Panc1 (cell line): ENCODE measurements at regions not wholly inside any gene's neighbourhood (a gene's known extent, or its start where the extent isn't known, plus 50 kb on each side); places are given as distances from the start of the nearest gene placed in this dataset.

Experiments
- ATAC-seq: fragments of 200-7000 bp; cut with Tn5 transposase; 2 replicates; pipeline ENCODE4 v1.9.1; 2020; ENCODE audit warnings: mild to moderate bottlenecking, moderate library complexity
- BruUV-seq: library from RNA; stranded (reverse); fragments of 400-500 nt; replicated peaks from 2 replicates; lab custom pipeline; 2021; lab: Mats Ljungman, UMichigan
- CTCF ChIA-PET: fragments of 300-600 bp; sonication (Branson Sonifier 250); formaldehyde crosslinking; loops from one replicate; lab custom pipeline; 2022; ENCODE audit warnings: antibody characterized with exemption; lab: Charles Lee
- POLR2A ChIA-PET: fragments of 300-600 bp; sonication (Branson Sonifier 250); formaldehyde crosslinking; loops from one replicate; lab custom pipeline; 2022; ENCODE audit warnings: antibody characterized with exemption; lab: Charles Lee
- DNase-seq: peaks from one replicate; pipeline ENCODE4 v3.0.0-alpha.2; 2010; ENCODE audit warnings: low read depth, low spot score
- H3K27ac ChIP-seq: 2 replicates; pipeline ENCODE4 v1.5.1; 2011; ENCODE audit warnings: mild to moderate bottlenecking, low read length, inconsistent platforms
- H3K27me3 ChIP-seq: fragments of 200-500 bp; sonication (Bioruptor generic); 2 replicates; pipeline ENCODE4 v1.6.0; 2014; ENCODE audit warnings: low read length, inconsistent platforms; ENCODE audit not compliant: control insufficient read depth, insufficient read depth
- H3K36me3 ChIP-seq: fragments of 200-500 bp; sonication (Bioruptor generic); 2 replicates; pipeline ENCODE4 v1.5.1; 2014; ENCODE audit warnings: inconsistent platforms, mild to moderate bottlenecking, low read length, moderate library complexity; ENCODE audit not compliant: control insufficient read depth, insufficient read depth
- H3K4me1 ChIP-seq: 2 replicates; pipeline ENCODE4 v1.5.1; 2011; ENCODE audit warnings: inconsistent platforms, mild to moderate bottlenecking, low read length, moderate library complexity; ENCODE audit not compliant: control insufficient read depth, insufficient read depth
- H3K4me3 ChIP-seq, 2 experiments: 2 replicates each; pipeline ENCODE4 v1.5.1; 2011 to 2012; ENCODE audit warnings: low read depth in 2 of 2, low read length in 2 of 2, mild to moderate bottlenecking in 2 of 2, inconsistent platforms in 1 of 2, moderate library complexity in 1 of 2
- H3K9me3 ChIP-seq: fragments of 200-500 bp; sonication (Bioruptor generic); 2 replicates; pipeline ENCODE4 v1.5.1; 2014; ENCODE audit warnings: low read depth, mild to moderate bottlenecking, inconsistent platforms, low read length, moderate library complexity; ENCODE audit not compliant: control insufficient read depth, insufficient read depth
- POLR2AphosphoS5 ChIP-seq: IDR thresholded peaks from 2 replicates; pipeline ENCODE4 v1.6.1; 2012; ENCODE audit warnings: mild to moderate bottlenecking, low read depth, low read length, moderate library complexity
- SIN3A ChIP-seq: IDR thresholded peaks from 2 replicates; pipeline ENCODE4 v1.6.1; 2012; ENCODE audit warnings: low read depth, mild to moderate bottlenecking, low read length, moderate library complexity, borderline replicate concordance; ENCODE audit not compliant: insufficient read depth
- TCF7L2 ChIP-seq: IDR thresholded peaks from 2 replicates; pipeline ENCODE4 v1.6.1; 2011; ENCODE audit warnings: mild to moderate bottlenecking, low read depth, low read length, inconsistent platforms
- in situ Hi-C: cut with HindIII; loops from 2 replicates; pipeline ENCODE4 v1.10.0; 2016; ENCODE audit warnings: low sequenced_read_pairs, low pct_unique_long_range_greater_than_20kb
- intact Hi-C: fragments of 100-400 bp; cut with micrococcal nuclease; formaldehyde crosslinking; loops from one replicate; pipeline ENCODE4 v1.10.0; 2022; ENCODE audit not compliant: unreplicated experiment
- TF ChIP-seq, protein P1 (sequence below): fragments of 450-650 bp; IDR thresholded peaks from 2 replicates; pipeline ENCODE4 v1.5.1; 2017; ENCODE audit warnings: mild to moderate bottlenecking
- TF ChIP-seq, protein P2 (sequence below), 2 experiments: IDR thresholded peaks; 2 replicates each; pipeline ENCODE4 v1.6.1; 2011 to 2012; ENCODE audit warnings: low read depth in 2 of 2, control low read depth in 1 of 2, low read length in 1 of 2, mild to moderate bottlenecking in 1 of 2, moderate library complexity in 1 of 2; ENCODE audit not compliant: insufficient read depth in 1 of 2

DNA sequence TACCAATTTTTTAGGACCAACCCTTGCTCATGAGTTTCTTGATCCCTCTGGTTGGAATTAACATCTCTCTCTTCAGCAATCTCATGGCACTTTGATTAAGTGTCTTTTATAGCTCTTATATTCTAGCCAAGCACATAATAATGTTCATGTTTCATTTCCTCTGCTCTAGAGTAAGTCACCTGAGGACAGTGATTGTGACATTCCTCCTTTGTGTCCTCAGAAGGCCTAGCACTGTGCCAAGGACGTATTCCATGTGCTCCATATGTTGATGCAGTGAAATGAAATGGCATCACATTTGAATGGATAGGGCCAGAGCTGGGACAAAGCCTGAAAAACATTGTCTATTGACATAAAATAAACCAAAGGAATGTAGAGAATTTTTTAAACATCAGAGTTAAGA is 322.8 kb upstream of the PRICKLE1 start:
- BruUV-seq = no TSS peak

DNA sequence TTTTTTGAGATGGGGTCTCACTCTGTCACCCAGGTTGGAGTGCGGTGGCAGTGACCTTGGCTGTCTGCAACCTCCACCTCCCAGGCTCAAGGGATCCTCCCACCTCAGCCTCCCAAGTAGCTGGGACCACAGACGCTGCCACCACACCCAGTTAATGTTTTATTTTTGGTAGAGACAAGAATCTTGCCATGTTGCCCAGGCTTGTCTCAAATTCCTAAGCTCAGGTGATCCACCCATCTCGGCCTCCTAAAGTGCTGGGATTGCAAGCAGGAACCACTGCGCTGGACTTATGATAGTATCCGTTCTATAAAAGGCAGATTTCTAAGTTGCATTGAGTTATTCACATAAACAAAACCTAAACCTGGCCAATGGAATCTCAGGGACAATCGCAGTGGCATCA is 321.1 kb upstream of the PRICKLE1 start:
- no peaks in the 10 kb centered on the region for H3K36me3 ChIP-seq
- H3K27me3 ChIP-seq = no peaks in the 10 kb centered on the region
- no peaks in the 10 kb centered on the region for H3K9me3 ChIP-seq
- in situ Hi-C loops = no loop called here
- intact Hi-C loops = no loop called here
- CTCF ChIA-PET = no interaction called here
- H3K4me3 ChIP-seq = no peak overlapping the region
- no TSS peak for BruUV-seq
- POLR2A ChIA-PET = no interaction called here
- ATAC-seq = no peak
- TF ChIP-seq, protein P1, sequence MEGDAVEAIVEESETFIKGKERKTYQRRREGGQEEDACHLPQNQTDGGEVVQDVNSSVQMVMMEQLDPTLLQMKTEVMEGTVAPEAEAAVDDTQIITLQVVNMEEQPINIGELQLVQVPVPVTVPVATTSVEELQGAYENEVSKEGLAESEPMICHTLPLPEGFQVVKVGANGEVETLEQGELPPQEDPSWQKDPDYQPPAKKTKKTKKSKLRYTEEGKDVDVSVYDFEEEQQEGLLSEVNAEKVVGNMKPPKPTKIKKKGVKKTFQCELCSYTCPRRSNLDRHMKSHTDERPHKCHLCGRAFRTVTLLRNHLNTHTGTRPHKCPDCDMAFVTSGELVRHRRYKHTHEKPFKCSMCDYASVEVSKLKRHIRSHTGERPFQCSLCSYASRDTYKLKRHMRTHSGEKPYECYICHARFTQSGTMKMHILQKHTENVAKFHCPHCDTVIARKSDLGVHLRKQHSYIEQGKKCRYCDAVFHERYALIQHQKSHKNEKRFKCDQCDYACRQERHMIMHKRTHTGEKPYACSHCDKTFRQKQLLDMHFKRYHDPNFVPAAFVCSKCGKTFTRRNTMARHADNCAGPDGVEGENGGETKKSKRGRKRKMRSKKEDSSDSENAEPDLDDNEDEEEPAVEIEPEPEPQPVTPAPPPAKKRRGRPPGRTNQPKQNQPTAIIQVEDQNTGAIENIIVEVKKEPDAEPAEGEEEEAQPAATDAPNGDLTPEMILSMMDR = no peak
- TF ChIP-seq SIN3A (no peak), POLR2AphosphoS5 (no peak), TCF7L2 (no peak)
- TF ChIP-seq, protein P2, sequence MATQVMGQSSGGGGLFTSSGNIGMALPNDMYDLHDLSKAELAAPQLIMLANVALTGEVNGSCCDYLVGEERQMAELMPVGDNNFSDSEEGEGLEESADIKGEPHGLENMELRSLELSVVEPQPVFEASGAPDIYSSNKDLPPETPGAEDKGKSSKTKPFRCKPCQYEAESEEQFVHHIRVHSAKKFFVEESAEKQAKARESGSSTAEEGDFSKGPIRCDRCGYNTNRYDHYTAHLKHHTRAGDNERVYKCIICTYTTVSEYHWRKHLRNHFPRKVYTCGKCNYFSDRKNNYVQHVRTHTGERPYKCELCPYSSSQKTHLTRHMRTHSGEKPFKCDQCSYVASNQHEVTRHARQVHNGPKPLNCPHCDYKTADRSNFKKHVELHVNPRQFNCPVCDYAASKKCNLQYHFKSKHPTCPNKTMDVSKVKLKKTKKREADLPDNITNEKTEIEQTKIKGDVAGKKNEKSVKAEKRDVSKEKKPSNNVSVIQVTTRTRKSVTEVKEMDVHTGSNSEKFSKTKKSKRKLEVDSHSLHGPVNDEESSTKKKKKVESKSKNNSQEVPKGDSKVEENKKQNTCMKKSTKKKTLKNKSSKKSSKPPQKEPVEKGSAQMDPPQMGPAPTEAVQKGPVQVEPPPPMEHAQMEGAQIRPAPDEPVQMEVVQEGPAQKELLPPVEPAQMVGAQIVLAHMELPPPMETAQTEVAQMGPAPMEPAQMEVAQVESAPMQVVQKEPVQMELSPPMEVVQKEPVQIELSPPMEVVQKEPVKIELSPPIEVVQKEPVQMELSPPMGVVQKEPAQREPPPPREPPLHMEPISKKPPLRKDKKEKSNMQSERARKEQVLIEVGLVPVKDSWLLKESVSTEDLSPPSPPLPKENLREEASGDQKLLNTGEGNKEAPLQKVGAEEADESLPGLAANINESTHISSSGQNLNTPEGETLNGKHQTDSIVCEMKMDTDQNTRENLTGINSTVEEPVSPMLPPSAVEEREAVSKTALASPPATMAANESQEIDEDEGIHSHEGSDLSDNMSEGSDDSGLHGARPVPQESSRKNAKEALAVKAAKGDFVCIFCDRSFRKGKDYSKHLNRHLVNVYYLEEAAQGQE (IDR thresholded peaks at IDR 0.05; ENCODE audit: insufficient read depth in 1 of 2, low read depth in 2 of 2, low read length in 1 of 2) = no peak
- no peaks in the 10 kb centered on the region for H3K4me1 ChIP-seq
- no peak overlapping the region for H3K27ac ChIP-seq
- DNase-seq = no peak

More for the DNA sequence above, 322.8 kb upstream of the PRICKLE1 start:
- ChIA-PET POLR2A (no interaction called here), CTCF (no interaction called here)
- no peak overlapping the region for H3K27ac ChIP-seq
- in situ Hi-C loops (no loop called here), intact Hi-C loops (no loop called here)
- H3K27me3 ChIP-seq = no peaks in the 10 kb centered on the region
- no peaks in the 10 kb centered on the region for H3K36me3 ChIP-seq
- no peaks in the 10 kb centered on the region for H3K9me3 ChIP-seq
- TF ChIP-seq POLR2AphosphoS5 = no peak
- TF ChIP-seq, protein P2 (IDR thresholded peaks at IDR 0.05; ENCODE audit: insufficient read depth in 1 of 2, low read depth in 2 of 2, low read length in 1 of 2) = no peak
- TF ChIP-seq TCF7L2 = no peak
- TF ChIP-seq SIN3A = no peak
- TF ChIP-seq, protein P1 = no peak
- H3K4me3 ChIP-seq = no peak overlapping the region
- DNase-seq (no peak), ATAC-seq (no peak)
- no peaks in the 10 kb centered on the region for H3K4me1 ChIP-seq
